ENCODE measurements at regions not wholly inside any gene's neighbourhood (a gene's known extent, or its start where the extent isn't known, plus 50 kb on each side); places are given as distances from the start of the nearest gene placed in this dataset.

GRCh38 chr9:27671636-27672035 lies 98.4 kb upstream of the C9orf72 start:
- no peak overlapping the region for H3K27ac ChIP-seq
- no peak for TF ChIP-seq ZFX (IDR thresholded peaks at IDR 0.05)
- TF ChIP-seq CTCF (conservative IDR thresholded peaks at IDR 0.05), result no peak

GRCh38 chr9:27672718-27673117 lies 99.4 kb upstream of the C9orf72 start:
- H3K27ac ChIP-seq, result no peak overlapping the region
- no peak for TF ChIP-seq ZFX (IDR thresholded peaks at IDR 0.05)
- no peak for TF ChIP-seq CTCF (conservative IDR thresholded peaks at IDR 0.05)

- no peak overlapping the region for H3K27ac ChIP-seq
- no peak for TF ChIP-seq ZFX (IDR thresholded peaks at IDR 0.05)
- no peak for TF ChIP-seq CTCF (conservative IDR thresholded peaks at IDR 0.05)
Observed at GRCh38 chr9:27673641-27674040, 100.4 kb upstream of the C9orf72 start.

- TF ChIP-seq ZFX (IDR thresholded peaks at IDR 0.05), result no peak
- no peak for TF ChIP-seq CTCF (conservative IDR thresholded peaks at IDR 0.05)
- no peak overlapping the region for H3K27ac ChIP-seq
Observed at GRCh38 chr9:27675354-27675753, 102.1 kb upstream of the C9orf72 start.

GRCh38 chr9:27676827-27677226 lies 103.5 kb upstream of the C9orf72 start:
- TF ChIP-seq CTCF (conservative IDR thresholded peaks at IDR 0.05), result no peak
- TF ChIP-seq ZFX (IDR thresholded peaks at IDR 0.05), result no peak
- H3K27ac ChIP-seq, result no peak overlapping the region

GRCh38 chr9:27679338-27679737 lies 106.1 kb upstream of the C9orf72 start:
- TF ChIP-seq ZFX (IDR thresholded peaks at IDR 0.05) (no peak), CTCF (conservative IDR thresholded peaks at IDR 0.05) (no peak)
- no peak overlapping the region for H3K27ac ChIP-seq

- TF ChIP-seq ZFX (IDR thresholded peaks at IDR 0.05), result no peak
- no peak for TF ChIP-seq CTCF (conservative IDR thresholded peaks at IDR 0.05)
- no peak overlapping the region for H3K27ac ChIP-seq
Observed at GRCh38 chr9:27683181-27683580, 109.9 kb upstream of the C9orf72 start.

Measured in C4-2B (cell line).